ENCODE measurements at regions not wholly inside any gene's neighbourhood (a gene's known extent, or its start where the extent isn't known, plus 50 kb on each side); places are given as distances from the start of the nearest gene placed in this dataset.

DNA sequence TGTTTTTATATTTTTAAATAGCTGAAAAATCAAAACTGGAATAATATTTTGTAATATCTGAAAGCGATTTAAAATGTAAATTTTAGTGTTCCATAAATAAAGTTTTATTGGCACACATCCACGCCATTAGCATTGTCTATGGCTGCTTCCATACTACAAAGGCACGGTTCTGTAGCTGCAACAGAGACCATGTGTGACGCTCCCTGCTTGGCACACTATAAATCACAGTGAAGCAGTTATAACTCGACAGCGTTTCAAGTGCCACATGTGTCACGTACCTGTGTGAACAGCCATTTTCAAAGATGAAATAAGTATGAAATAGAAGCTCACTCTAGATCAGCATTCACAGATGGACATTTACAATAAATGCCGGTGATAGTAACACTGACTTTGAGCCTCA is 810.1 kb upstream of the WWC1 start:
- no peaks in the 10 kb centered on the region for H3K4me1 Mint-ChIP-seq
- H3K27ac Mint-ChIP-seq = no peak overlapping the region
- no peaks in the 10 kb centered on the region for H3K36me3 Mint-ChIP-seq
- peaks cover 0 to 4% (median 0%) of the 10 kb centered on the region in 3 donors for H3K27me3 Mint-ChIP-seq (ENCODE audit: low read depth in 3 of 3)
- no peak for DNase-seq
- H3K9me3 Mint-ChIP-seq = peaks cover 0 to 23% (median 4%) of the 10 kb centered on the region in 6 donors
- H3K4me3 Mint-ChIP-seq = no peak overlapping the region

DNA sequence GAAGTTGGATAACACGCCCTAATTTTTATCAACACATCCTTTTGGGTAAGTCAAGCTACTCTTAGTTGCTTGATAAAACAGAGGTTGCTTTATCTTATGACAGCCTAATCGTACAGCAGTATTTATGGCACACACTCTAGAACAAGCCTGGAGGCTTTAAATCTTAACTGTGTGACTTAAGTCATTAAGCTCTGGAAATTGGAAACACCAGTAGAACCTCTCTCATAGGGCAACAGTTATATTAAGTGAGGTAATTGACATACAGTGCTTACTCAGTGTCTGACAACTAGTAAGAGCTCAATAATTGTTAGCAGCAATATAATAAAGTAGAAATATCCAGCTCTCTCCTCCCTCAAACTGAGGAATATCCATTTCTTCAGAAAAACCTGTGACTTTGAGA is 808.9 kb upstream of the WWC1 start:
- DNase-seq = no peak
- Mint-ChIP-seq H3K9me3 (peaks cover 0 to 33% (median 4%) of the 10 kb centered on the region in 6 donors), H3K36me3 (no peaks in the 10 kb centered on the region), H3K4me3 (no peak overlapping the region), H3K27me3 (ENCODE audit: low read depth in 3 of 3) (peaks cover 0 to under 1% (median 0%) of the 10 kb centered on the region in 3 donors), H3K27ac (no peak overlapping the region), H3K4me1 (no peaks in the 10 kb centered on the region)

DNA sequence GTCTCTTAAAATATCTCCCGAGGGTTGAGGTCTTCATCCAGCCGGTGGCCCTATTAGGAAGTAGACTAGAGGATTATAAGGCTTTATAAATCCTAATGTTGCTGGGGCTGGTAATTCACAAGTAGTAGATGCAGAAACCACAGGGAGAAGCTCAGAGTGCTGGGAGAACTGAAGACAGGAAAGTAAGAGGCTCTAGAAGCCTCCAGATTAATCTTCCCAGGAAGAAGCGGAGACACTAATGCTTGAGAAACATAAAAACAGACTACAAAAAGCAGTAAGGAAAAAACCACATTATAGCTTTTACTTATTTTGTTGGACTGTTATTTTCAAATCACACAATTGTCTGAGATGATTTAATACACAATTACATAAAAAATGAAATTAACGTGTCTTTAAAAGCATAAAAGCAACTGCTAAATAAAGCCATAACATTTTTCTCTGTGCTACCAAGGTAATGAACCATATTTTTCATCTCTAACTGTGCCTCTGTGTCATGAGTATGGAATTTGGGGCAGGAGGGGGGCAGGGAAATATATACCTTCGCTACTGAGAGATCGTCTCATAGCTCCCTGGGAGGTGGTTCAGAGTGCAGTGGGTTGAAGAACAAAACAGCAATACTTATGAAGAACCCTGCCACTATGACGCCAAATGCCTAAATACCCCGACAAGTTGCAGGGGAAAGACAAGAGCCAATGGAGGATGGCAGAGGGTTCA is 806.2 kb upstream of the WWC1 start:
- Mint-ChIP-seq H3K27ac (no peak overlapping the region), H3K4me1 (no peaks in the 10 kb centered on the region), H3K27me3 (ENCODE audit: low read depth in 3 of 3) (no peaks in the 10 kb centered on the region)

DNA sequence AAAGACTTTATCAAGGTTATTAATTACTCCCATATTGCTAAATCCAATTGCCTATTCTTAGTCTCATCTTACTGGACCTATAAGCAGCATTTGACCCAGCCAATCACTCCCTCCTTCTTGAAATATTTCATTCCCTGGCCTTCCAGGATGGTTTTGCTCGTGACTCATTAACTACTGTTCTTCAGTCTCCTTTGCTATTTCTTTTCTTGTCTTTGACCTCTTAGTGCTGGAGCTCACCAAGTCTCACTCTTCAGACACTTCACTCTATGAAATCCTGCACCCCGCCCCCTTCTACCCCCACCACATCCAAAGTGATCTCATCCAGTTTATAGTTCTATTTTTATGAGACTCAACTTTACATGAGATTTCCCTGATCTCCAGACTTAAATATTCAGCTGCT is 803.1 kb upstream of the WWC1 start:
- Mint-ChIP-seq H3K36me3 (no peaks in the 10 kb centered on the region), H3K27me3 (ENCODE audit: low read depth in 3 of 3) (peaks cover 0 to 1% (median 0%) of the 10 kb centered on the region in 3 donors), H3K9me3 (peaks cover 0 to 26% (median 3%) of the 10 kb centered on the region in 6 donors), H3K4me3 (no peak overlapping the region), H3K27ac (no peak overlapping the region), H3K4me1 (no peaks in the 10 kb centered on the region)
- no peak for DNase-seq

More for the DNA sequence above, 806.2 kb upstream of the WWC1 start:
- Mint-ChIP-seq H3K36me3 (no peaks in the 10 kb centered on the region), H3K4me3 (no peak overlapping the region), H3K9me3 (peaks cover under 1 to 35% (median 4%) of the 10 kb centered on the region in 6 donors)
- no peak for DNase-seq

DNA sequence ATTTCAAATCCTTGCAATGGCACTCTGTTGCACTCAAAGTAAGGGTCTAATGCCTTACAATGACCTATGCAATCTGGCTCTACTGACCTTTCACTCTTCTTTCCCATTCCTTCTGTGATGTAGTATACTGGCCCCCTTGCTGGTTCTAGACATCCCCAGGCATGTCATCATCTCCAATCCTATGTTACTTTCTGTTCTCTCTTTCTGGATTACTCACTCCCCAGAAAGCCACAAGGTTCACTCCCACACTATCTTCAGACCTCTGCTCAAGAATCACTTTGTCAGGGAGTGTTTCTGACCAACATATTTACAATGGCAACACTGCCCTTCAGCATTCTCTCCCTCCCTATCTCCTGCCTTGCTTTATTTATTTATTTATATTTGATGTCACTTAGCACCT is 802.2 kb upstream of the WWC1 start:
- no peaks in the 10 kb centered on the region for H3K4me1 Mint-ChIP-seq
- peaks cover 3 to 30% (median 4%) of the 10 kb centered on the region in 6 donors for H3K9me3 Mint-ChIP-seq
- H3K27ac Mint-ChIP-seq = no peak overlapping the region
- no peak for DNase-seq
- H3K36me3 Mint-ChIP-seq = peaks cover 0 to 4% (median 0%) of the 10 kb centered on the region in 3 donors
- H3K4me3 Mint-ChIP-seq = no peak overlapping the region
- H3K27me3 Mint-ChIP-seq (ENCODE audit: low read depth in 3 of 3) = peaks cover 0 to 1% (median 0%) of the 10 kb centered on the region in 3 donors

DNA sequence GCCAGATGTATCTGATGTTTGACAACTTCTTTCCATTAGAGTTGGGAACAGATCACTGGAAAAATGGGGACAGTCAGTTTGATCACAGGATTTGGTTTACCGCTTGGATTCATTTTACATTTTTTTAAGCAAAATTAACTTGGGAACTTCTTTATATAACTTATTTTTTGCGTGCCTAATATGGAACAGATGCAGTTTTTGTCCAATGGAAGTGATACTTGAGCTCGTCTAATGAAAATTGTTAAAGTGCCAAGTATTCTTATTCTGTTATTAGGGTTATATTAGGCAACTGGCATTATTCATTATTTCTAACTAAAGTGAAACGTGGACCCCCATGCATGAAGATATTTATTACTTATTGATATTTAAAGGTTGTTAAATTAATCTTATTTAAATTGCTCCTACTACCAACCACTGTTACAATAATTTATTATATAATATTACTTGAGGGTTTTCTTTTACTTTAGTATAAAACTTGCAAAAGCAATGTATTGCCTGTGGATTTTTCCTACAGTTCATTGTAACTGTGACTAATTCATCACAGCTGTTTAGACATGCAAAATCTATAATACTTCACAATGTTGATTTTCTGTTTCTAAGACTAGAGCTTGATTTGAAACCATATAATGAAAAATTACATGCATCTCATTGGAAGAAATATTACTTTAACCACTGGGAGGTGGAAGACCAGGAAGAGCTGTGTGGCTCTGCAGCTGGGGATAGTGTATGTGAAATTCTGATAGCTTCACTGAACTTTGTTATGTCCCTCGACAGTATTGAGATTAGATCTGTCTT is 787.3 kb upstream of the WWC1 start:
- Mint-ChIP-seq H3K4me3 (no peak overlapping the region), H3K4me1 (no peaks in the 10 kb centered on the region), H3K36me3 (no peaks in the 10 kb centered on the region), H3K27ac (no peak overlapping the region), H3K9me3 (peaks cover 0 to 22% (median 5%) of the 10 kb centered on the region in 6 donors), H3K27me3 (ENCODE audit: low read depth in 3 of 3) (peaks cover 0 to 2% (median 2%) of the 10 kb centered on the region in 3 donors)
- no peak for DNase-seq

DNA sequence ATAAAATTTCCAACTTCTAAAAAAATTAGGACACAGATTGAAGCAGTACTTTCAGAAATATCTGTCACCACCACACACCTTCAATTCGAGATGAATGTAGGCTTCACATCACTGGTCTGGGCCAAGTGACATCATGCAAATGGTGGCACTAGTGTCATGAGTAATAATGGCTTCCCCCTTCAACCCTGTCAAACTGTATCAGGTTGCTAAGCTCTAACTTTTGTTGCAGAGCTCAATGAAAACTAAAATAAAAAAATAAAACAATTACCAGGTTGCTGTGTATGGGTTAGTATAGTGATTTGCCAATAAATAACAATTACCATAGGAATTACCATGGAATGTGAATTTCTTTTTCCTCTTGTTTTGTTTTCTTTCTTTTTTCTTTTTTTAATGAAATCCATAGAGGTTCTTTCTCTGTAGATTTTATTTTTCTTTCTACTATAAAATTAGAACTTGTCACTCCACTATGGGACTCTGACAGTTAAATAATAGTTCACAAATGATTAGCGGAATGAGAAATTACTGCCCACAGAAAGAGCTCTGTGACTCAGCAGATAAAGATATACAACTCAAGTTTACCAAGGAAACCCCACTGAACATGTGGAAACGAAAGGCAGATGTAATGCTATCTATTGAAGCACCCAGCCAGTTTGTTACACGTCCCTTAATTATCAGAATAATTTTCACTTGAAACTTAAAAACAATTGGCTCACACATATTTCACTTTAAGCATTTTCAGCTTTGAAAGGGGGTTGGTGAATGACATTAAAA is 783.8 kb upstream of the WWC1 start:
- Mint-ChIP-seq H3K9me3 (peaks cover 0 to 27% (median under 1%) of the 10 kb centered on the region in 6 donors), H3K27me3 (ENCODE audit: low read depth in 3 of 3) (peaks cover 0 to 2% (median 0%) of the 10 kb centered on the region in 3 donors), H3K4me3 (no peak overlapping the region), H3K27ac (no peak overlapping the region), H3K4me1 (no peaks in the 10 kb centered on the region), H3K36me3 (no peaks in the 10 kb centered on the region)
- no peak for DNase-seq

DNA sequence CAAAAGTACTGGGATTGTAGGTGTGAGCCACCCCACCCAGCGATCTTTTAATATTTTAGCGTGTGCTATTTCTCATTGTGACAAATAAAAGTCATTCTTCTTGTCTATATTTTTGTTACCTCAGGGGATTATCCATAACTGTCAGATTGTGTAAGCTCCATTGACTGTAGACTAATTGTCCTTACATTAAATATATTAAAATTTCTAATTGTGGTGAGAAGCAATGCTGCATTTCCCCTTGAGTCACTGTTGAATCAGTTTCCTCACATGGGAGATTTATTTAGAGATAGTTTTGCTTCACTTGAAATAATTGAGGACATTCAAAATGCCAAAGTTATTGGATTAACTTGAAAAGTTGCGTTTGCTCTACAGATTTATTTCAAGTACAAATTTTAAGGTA is 782.4 kb upstream of the WWC1 start:
- Mint-ChIP-seq H3K27ac (no peak overlapping the region), H3K4me1 (no peaks in the 10 kb centered on the region), H3K27me3 (ENCODE audit: low read depth in 3 of 3) (peaks cover 0 to 2% (median 0%) of the 10 kb centered on the region in 3 donors), H3K36me3 (no peaks in the 10 kb centered on the region), H3K4me3 (no peak overlapping the region), H3K9me3 (peaks cover 0 to 27% (median under 1%) of the 10 kb centered on the region in 6 donors)
- DNase-seq = no peak

DNA sequence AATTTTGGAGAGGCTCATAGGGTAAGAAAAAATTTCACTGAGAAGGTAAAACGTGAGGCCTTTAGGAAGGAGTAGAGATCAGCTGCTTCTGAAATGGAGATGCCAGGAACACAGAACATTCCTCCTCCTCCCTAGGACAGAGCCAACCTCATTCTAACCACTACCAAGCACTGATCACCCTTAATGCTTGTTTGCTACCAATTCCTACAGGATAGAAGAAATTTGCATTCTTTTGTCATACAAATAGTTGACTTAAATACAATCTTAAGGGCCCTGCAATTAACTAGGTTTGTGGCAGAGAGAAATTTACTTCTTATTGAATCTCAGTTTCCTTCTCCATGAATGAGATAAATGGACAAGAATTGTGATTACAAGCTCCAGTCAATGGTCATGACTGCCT is 780.2 kb upstream of the WWC1 start:
- Mint-ChIP-seq H3K36me3 (no peaks in the 10 kb centered on the region), H3K27me3 (ENCODE audit: low read depth in 3 of 3) (peaks cover 0 to 3% (median 0%) of the 10 kb centered on the region in 3 donors), H3K4me1 (no peaks in the 10 kb centered on the region), H3K9me3 (peaks cover 0 to 22% (median 2%) of the 10 kb centered on the region in 6 donors), H3K27ac (no peak overlapping the region), H3K4me3 (no peak overlapping the region)
- no peak for DNase-seq

DNA sequence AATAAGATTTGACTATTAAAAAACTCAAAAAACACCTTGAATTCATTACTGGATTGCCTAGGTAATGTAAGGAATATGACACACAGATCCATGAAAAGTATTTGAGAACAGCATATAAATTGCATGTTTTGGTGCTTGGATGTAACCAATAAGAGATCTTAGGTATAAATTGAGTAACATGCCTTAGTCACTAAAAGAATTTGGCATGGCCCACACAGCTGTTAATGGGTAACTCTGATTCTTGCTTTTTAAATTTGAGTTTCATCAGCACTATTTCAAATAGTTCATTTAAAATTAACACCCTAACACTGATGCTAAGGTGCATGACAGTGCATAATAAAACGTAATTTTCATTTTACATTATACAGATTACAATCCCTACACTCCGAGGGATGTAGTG is 779.3 kb upstream of the WWC1 start:
- H3K4me3 Mint-ChIP-seq = no peak overlapping the region
- DNase-seq = no peak
- H3K36me3 Mint-ChIP-seq = no peaks in the 10 kb centered on the region
- no peaks in the 10 kb centered on the region for H3K4me1 Mint-ChIP-seq
- H3K27ac Mint-ChIP-seq = no peak overlapping the region
- peaks cover 0 to 4% (median 0%) of the 10 kb centered on the region in 3 donors for H3K27me3 Mint-ChIP-seq (ENCODE audit: low read depth in 3 of 3)
- H3K9me3 Mint-ChIP-seq = peaks cover 0 to 22% (median 4%) of the 10 kb centered on the region in 6 donors

DNA sequence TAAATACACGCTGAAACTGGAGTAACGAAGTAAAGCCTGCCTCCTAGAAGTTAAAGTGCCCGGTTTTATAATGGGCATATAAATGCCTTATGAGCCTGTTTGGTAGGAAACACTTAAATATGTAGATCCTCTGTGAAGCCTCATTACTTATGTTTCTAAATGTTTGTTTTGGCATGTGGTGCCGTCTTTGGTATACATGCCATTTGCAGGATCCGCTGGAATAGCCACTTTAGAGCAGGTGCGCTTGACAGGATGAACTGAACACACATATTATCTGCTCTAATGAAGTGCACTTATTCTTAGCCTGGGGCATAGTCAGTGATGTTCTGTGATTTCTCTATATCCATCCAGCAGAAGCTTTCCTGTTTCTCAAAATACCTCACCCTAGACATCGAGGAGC is 778.1 kb upstream of the WWC1 start:
- H3K4me3 Mint-ChIP-seq = no peak overlapping the region
- peaks cover 0 to 4% (median 0%) of the 10 kb centered on the region in 3 donors for H3K27me3 Mint-ChIP-seq (ENCODE audit: low read depth in 3 of 3)
- H3K9me3 Mint-ChIP-seq = peaks cover 0 to 19% (median 6%) of the 10 kb centered on the region in 6 donors
- H3K36me3 Mint-ChIP-seq = no peaks in the 10 kb centered on the region
- H3K4me1 Mint-ChIP-seq = no peaks in the 10 kb centered on the region
- H3K27ac Mint-ChIP-seq = no peak overlapping the region
- no peak for DNase-seq

DNA sequence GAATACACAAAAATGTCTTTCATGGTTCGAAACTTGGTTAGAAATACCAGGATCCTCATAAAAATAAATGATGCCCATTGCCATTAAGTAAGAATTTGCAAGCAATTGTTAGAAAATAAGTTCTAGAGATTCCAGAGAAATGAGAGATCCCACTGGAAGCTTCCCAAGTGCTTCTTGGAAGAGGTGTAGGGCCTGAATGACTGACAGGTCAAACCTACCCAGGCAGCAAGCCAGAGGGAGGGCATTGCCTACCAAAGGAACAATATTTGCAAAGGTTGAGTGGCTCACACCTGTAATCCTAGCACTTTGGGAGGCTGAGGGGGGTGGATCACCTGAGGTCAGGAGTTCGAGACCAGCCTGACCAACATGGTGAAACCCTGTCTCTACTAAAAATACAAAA is 777.0 kb upstream of the WWC1 start:
- no peak for DNase-seq
- H3K27ac Mint-ChIP-seq = no peak overlapping the region
- H3K9me3 Mint-ChIP-seq = peaks cover 0 to 24% (median 6%) of the 10 kb centered on the region in 6 donors
- H3K27me3 Mint-ChIP-seq (ENCODE audit: low read depth in 3 of 3) = peaks cover 0 to 4% (median 0%) of the 10 kb centered on the region in 3 donors
- H3K36me3 Mint-ChIP-seq = peaks cover 0 to 3% (median 0%) of the 10 kb centered on the region in 3 donors
- no peaks in the 10 kb centered on the region for H3K4me1 Mint-ChIP-seq
- H3K4me3 Mint-ChIP-seq = no peak overlapping the region

DNA sequence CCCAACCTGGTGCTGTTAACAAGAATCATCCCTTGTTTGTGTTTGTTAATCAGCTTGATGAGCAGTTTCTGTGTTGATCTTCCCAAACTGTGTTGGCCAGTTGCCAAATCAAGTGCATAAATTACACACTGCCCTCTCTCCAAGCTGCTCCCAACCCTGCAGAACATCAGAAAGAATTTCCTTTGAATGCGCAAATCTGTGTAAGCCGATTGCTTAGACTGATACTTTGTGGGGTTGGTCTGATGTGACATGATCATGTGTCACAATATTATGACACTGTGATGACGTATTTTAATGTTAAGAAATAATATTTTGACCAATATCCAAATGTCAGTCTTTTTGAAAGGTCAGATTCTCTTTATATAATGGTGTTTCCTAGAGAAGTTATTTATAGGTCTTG is 766.4 kb upstream of the WWC1 start:
- Mint-ChIP-seq H3K36me3 (no peaks in the 10 kb centered on the region), H3K9me3 (peaks cover 0 to 14% (median 8%) of the 10 kb centered on the region in 6 donors), H3K4me1 (no peaks in the 10 kb centered on the region), H3K4me3 (no peak overlapping the region), H3K27me3 (ENCODE audit: low read depth in 3 of 3) (no peaks in the 10 kb centered on the region), H3K27ac (no peak overlapping the region)
- no peak for DNase-seq

DNA sequence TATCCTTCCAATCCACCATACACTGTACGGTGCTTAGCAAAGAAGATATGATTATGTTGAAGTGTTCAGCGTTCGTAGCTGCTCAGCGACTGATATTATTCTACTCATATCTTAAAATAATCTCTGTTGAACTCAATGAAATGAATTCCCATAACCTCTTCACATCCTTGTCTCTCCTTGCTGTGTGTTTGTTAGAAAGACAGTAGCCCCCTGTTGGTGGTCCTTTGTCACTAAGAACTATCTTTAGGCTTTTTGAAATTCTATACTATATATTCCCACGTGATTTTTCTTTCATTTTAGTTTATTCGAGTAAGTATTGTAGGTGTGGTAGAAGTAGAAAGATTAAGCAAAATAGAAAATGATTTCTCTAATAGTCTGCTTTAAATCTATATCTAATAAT is 762.8 kb upstream of the WWC1 start:
- Mint-ChIP-seq H3K27ac (no peak overlapping the region), H3K36me3 (no peaks in the 10 kb centered on the region), H3K4me1 (no peaks in the 10 kb centered on the region), H3K27me3 (ENCODE audit: low read depth in 3 of 3) (peaks cover 0 to 3% (median 0%) of the 10 kb centered on the region in 3 donors), H3K9me3 (peaks cover 2 to 17% (median 6%) of the 10 kb centered on the region in 6 donors), H3K4me3 (no peak overlapping the region)
- DNase-seq = no peak
